Pancreas (tissue), 10 donors: ENCODE measurements at regions not wholly inside any gene's neighbourhood (a gene's known extent, or its start where the extent isn't known, plus 50 kb on each side); places are given as distances from the start of the nearest gene placed in this dataset.
"Not testable (repeated sequence)": the region's sequence is repeated elsewhere in the genome, so short reads cannot be mapped to it uniquely, and the experiment has no call there.

Experiments
- ATAC-seq, 4 donors: fragments of 200-7000 bp; cut with Tn5 transposase; one replicate each; pipeline versions ENCODE4 v1.8.0 to v1.9.1; 2020; ENCODE audit warnings: mild to moderate bottlenecking in 4 of 4, moderate library complexity in 4 of 4
- DNase-seq, 6 donors: peaks; one replicate each; pipeline ENCODE4 v3.0.0-alpha.2; 2020
- FAIRE-seq: peaks from 2 replicates; lab custom pipeline; 2012; peaks lifted over from hg19 to GRCh38; lab: Jason Lieb, UNC
- H3K27ac ChIP-seq, 4 donors: fragments of 200-600 bp; sonication (generic); 1 replicate in 3 of 4; 2 replicates in 1 of 4; pipeline versions ENCODE4 v1.5.0 to v1.8.0; 2020
- H3K27me3 ChIP-seq, 4 donors: fragments of 200-600 bp; one replicate each; pipeline ENCODE4 v1.8.0; 2021
- H3K36me3 ChIP-seq, 3 donors: fragments of 200-600 bp; sonication (generic) in 1 of 3; one replicate each; pipeline versions ENCODE4 v1.5.0 to v1.8.0; 2020 to 2021
- H3K4me1 ChIP-seq, 3 donors: fragments of 200-600 bp; one replicate each; pipeline ENCODE4 v1.8.0; 2021
- H3K4me3 ChIP-seq, 4 donors: fragments of 200-600 bp; sonication (generic) in 2 of 4; one replicate each; pipeline versions ENCODE4 v1.5.0 to v1.8.0; 2020 to 2021
- H3K9me3 ChIP-seq, 4 donors: fragments of 200-600 bp; one replicate each; pipeline ENCODE4 v1.8.0; 2021
- CTCF ChIP-seq, 4 donors: fragments of 200-600 bp; sonication (generic) in 3 of 4; IDR thresholded peaks; one replicate each; pipeline versions ENCODE4 v1.5.0 to v1.8.0; 2021; ENCODE audit warnings: antibody characterized with exemption in 4 of 4
- WGBS, 2 donors: extraction: QIAGEN DNeasy Blood & Tissue Kit; methylation state at CpG; one replicate each; pipeline ENCODE4 v1.1.7; 2013; 5-methylcytosine and 5-hydroxymethylcytosine counted together
- intact Hi-C, 3 donors: fragments of 100-400 bp; cut with DNase I; formaldehyde crosslinking; loops; one replicate each; pipeline versions ENCODE4 v1.11.1 to v1.14.2; 2022
- donor health status: healthy with polysubstance abuse.
- donor health status: DM: no; HTN: no; CAD: no; lungs with moderate emphysema.
- donor health status: DM: no; HTN: no; CAD: no.
- donor health status: control.
- donor health status: control.
- donor health status: Bipolar disorder and iron deficiency.
- donor health status: DM: yes; HTN: yes; CAD: no.
- donor health status: DM: no; HTN: no; CAD: no.
- donor health status: DM: no; HTN: no; CAD: no.
- donor health status: DM: yes; HTN: yes; CAD: no.

- TF ChIP-seq CTCF (IDR thresholded peaks at IDR 0.05) = no peak
- ATAC-seq (no peak), DNase-seq (no peak), FAIRE-seq (no peak)
- Histone ChIP-seq H3K9me3 (no peaks in the 10 kb centered on the region), H3K4me3 (no peak overlapping the region), H3K27me3 (no peaks in the 10 kb centered on the region), H3K27ac (no peak overlapping the region), H3K36me3 (no peaks in the 10 kb centered on the region), H3K4me1 (no peaks in the 10 kb centered on the region)
- intact Hi-C loops = no loop called here
- 41 to 49% methylated on average over 3 of the region's 3 CpGs for WGBS, 2 donors
Observed at GRCh38 chr22:34841331-34841771, 224.6 kb upstream of the ISX start.

GRCh38 chr22:34841911-34842310, 224.0 kb upstream of the ISX start:
- no peak for TF ChIP-seq CTCF (IDR thresholded peaks at IDR 0.05)
- ATAC-seq (no peak), FAIRE-seq (no peak), DNase-seq (no peak)
- no peak overlapping the region for H3K4me3 ChIP-seq
- intact Hi-C loops = no loop called here
- no peaks in the 10 kb centered on the region for H3K27me3 ChIP-seq
- H3K9me3 ChIP-seq = no peaks in the 10 kb centered on the region
- no peaks in the 10 kb centered on the region for H3K4me1 ChIP-seq
- WGBS, 2 donors = 27 to 31% methylated on average over 4 of the region's 4 CpGs
- no peak overlapping the region for H3K27ac ChIP-seq
- H3K36me3 ChIP-seq = no peaks in the 10 kb centered on the region

- ATAC-seq (no peak), FAIRE-seq (no peak), DNase-seq (no peak)
- H3K27me3 ChIP-seq = no peaks in the 10 kb centered on the region
- no peaks in the 10 kb centered on the region for H3K36me3 ChIP-seq
- 67 to 95% methylated on average over 2 of the region's 2 CpGs for WGBS, 2 donors
- no peak overlapping the region for H3K27ac ChIP-seq
- H3K9me3 ChIP-seq = no peaks in the 10 kb centered on the region
- no peaks in the 10 kb centered on the region for H3K4me1 ChIP-seq
- TF ChIP-seq CTCF (IDR thresholded peaks at IDR 0.05) = no peak
- no peak overlapping the region for H3K4me3 ChIP-seq
- intact Hi-C loops = no loop called here
Observed at GRCh38 chr22:34842630-34843029, 223.3 kb upstream of the ISX start.

GRCh38 chr22:34843743-34844142, 222.2 kb upstream of the ISX start:
- H3K9me3 ChIP-seq, H3K27ac ChIP-seq, H3K4me3 ChIP-seq, DNase-seq, H3K36me3 ChIP-seq, FAIRE-seq, H3K4me1 ChIP-seq, H3K27me3 ChIP-seq, ATAC-seq, intact Hi-C loops: not testable (repeated sequence)
- 33 to 38% methylated on average over 1 of the region's 1 CpG for WGBS, 2 donors

- Histone ChIP-seq H3K27me3 (no peaks in the 10 kb centered on the region), H3K36me3 (no peaks in the 10 kb centered on the region), H3K9me3 (no peaks in the 10 kb centered on the region), H3K4me1 (no peaks in the 10 kb centered on the region), H3K27ac (no peak overlapping the region), H3K4me3 (no peak overlapping the region)
- ATAC-seq (no peak), FAIRE-seq (no peak), DNase-seq (no peak)
- no peak for TF ChIP-seq CTCF (IDR thresholded peaks at IDR 0.05)
- intact Hi-C loops = no loop called here
- WGBS, 2 donors = 86 to 89% methylated on average over 2 of the region's 2 CpGs
Observed at GRCh38 chr22:34845391-34845790, 220.6 kb upstream of the ISX start.
